HG02678 (cell line): ENCODE measurements at regions not wholly inside any gene's neighbourhood (a gene's known extent, or its start where the extent isn't known, plus 50 kb on each side); places are given as distances from the start of the nearest gene placed in this dataset.
A peak's percentile ranks its signal among the peaks of the same experiment; 100 is the strongest.
"Not testable (repeated sequence)": the region's sequence is repeated elsewhere in the genome, so short reads cannot be mapped to it uniquely, and the experiment has no call there.

Source experiments
- ATAC-seq: cut with Tn5 transposase; IDR thresholded peaks from one replicate; pipeline ENCODE4 v1.9.1; 2021; ENCODE audit warnings: mild to moderate bottlenecking, moderate library complexity; ENCODE audit not compliant: unreplicated experiment

DNA sequence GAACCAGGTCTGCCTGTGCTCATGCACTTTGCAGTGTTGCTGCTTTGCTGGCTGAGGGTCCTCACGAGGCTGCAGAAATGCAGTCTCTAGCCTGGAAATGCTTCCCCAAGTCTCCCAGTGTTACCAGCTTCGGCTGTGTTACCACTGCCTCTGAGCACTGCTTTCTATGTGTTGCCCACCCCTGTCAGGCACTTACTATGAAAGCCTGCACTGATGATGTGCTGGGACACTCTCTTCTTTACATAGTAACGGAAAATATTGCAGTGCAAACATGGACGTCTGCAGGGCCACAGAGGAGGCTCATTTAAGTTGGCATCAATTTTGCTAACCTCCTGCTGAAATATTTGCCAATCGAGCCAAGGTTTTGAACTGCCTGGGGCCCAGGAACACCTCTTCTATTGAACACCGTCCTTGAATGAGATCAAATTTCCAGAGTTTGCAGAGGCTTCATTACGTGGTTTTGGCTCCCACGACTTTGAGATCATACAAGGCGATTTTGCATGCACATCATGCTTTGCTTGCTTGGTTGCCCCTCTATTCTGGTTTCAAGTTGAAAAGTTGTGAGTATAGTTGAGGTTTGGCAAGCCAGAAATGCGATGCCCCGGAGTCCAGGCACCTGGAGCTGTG, 404.7 kb upstream of the PODXL start:
- ATAC-seq: no peak

DNA sequence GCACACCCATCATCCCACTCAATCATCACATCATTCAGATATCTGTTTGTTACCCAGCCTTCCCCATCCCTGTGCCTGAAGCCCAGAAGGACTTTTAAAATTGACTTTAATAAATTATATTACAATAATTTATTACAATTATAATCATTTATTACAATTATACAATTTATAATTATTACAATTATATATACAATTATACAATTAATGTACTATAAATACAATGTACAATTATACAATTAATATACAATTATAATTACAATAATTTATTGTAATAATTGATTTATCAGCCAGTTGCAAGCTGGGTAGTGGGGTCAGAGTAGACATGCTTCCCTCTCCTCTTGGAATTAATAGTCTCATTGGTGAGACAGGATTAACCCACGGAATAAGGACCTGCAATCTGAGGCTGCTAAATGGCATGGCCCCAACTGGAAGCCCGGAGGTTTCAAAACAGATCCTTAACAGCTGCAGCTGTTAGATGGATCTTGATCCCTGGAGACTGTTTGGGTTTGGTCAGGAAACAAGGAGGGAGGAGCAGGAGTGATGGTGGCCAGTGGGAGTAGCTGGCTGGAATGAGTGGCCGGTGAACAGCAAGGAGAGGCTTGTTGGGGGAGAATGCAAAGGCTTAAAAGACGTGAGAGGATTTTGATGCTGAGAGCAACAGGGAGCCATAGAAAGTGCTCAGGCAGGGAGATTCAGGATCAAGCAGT, 402.8 kb upstream of the PODXL start:
- ATAC-seq: no peak

DNA sequence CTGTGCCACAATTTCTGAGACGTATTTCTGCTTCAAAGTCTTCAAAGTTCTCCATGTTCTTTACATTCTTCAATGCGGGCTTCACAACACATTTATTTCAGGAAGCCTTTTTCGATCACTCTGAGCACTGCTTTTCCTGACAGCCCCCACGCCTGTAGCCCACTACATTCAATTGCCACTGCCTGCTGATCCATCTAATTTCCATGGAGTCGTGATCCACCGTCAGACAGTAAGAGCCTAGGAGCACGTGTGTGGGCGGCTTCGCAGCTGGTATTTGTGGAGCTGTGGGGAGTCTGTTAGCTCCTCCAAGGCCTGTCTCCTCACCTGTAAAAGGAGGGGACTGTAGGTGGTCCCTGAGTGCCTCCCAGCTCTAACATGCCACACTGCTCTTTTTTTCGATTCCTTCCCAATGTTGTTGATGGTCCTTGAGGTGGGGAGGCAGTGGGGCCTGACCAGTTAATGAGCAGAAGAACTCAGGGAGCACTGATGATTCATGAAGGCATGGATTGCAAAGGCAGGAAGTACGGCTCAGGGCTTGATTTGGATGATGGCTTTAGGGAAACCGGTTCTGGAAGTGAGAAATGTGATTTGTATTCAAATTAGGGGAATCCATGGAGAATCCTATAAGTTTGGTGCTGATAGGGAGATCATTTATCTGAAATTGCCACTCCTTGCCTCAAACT, 401.1 kb upstream of the PODXL start:
- no peak for ATAC-seq

DNA sequence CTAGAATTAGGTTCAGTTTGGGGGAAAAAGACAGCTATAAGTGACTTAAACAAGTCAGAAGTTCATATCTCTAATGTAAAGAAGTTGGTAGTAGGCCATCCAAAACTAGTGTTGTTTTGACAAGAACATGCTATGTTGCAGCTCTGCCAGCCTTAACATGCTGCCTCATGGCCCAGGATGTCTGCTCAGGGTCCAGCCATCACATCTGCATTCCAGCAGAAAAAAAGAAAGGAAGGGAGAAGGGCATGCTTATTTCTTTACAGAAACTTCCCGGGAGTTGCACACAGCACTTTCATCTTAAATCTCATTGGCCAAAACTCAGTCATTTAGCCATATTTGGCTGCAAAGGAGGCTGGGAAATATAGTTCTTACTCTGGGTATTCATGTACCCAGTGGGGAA, 400.4 kb upstream of the PODXL start:
- ATAC-seq: no peak

DNA sequence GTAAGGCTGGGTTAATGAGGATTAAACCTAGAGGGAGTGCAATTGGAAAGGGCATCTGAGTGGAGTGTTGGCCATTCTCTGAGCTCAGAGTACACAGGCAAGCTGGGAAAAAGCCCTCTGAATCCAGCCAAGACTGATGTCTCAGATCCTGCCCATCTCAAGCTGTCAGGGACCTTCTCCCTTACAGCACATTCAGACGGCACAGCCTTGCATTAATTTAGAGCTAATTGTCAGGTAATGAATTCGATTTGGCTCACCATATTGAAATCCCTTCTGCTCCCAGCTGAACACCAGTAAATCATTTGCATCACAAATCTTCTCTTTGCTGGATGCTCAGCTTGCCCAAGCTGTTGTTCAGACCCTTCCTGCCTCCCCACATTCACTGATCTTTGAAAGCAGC, 399.3 kb upstream of the PODXL start:
- no peak for ATAC-seq

DNA sequence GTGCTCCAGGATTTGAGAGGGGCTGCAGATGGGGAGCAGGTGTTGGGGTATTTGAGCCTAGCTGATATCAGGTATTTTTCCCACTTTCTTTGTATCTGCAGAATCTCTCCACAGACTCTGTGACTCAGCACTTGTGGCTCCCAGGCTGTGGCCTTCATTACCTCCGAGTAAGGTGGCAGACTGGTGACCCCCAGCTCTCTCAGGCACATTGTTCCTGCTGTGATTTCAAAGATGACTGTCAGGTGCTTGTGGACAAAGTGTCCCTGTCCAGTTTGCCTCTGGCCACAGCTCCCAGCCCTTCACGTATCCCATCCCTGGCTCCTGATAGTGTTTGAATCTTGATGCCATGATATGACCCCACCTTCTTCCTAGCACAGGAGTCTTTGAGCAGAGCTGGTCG, 396.8 kb upstream of the PODXL start:
- ATAC-seq: no peak

DNA sequence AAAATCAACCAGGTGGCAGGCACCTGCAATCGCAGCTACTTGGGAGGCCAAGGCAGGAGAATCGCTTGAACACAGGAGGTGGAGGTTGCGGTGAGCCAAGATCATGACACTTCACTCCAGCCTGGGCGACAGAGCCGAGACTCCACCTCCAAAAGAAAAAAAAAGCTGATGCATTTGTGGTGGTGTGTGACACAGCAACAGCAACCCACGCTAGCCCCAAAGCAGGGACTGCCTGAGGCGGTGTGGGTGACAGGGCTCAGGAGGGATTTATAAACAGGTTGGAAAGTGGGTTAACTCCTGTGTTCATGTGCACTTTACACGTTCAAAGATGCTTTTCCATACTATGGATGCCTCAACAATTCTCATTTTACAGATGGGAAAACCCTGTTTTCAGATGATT, 395.9 kb upstream of the PODXL start:
- ATAC-seq: no peak

DNA sequence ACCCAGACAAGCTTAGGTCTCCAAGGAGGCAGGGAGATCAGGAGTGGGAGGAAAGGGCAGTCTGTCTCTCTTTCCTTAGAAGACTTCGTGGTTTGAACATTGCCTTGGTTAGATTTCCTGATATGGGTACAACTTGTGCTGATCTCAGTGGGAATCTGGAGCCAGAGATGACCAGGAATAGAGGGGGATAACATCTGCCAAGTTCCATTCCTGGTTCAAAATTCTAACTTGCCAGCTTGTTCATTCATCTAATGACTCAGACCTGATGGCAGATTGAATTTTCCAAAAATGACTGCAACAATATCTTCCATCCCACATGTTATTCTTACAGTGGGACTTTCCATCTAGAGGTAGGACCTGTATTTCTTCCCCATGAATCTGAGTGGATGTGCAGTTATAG, 394.3 kb upstream of the PODXL start:
- ATAC-seq: no peak

DNA sequence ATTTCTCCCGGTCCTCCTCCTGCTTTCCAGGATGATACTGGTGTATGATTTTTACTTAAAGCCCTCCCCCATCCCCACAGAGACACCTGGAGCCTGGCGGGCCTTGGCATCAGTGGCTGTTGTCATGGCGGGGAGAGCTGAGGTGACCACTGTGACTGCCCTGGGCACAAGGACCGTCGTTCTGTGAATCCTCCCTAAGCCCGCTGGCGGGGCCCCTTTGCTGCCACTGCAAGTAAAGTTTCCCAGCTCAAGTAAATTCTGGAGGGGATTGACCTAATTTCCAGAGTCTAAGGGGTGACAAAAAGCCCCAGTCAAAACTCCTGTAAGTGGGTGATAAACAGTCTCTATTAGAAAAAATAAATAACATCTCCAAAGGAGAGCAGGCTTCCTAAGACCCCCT, 393.2 kb upstream of the PODXL start:
- no peak for ATAC-seq

DNA sequence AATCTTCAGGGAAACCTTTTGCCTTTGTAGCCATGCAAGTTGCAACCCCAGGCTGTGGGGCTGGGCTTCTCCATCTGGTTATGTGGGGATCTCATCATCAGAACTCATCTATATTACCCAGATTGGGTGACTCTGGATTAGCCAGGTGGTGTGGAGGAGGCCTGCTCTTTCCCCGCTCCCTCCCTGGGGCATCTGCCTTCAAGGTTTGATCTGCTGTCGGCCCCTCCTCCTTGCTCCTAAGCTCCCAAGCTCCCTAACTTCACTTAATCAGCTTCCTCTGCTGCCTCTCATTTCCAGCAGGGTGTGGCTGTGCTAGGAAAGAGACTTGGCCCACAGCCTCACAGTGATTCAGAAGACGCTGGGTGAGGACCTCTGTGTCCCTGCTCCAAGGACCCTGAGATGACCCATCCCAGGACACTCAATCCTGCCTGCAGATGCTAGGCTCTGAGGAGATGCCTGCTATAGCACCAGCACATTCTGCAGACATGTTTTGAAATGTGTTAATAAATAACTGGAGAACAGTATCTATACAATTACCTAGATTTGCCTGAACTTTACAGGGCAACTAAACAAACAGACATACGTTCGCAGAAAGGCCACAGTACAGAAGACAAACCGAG, 392.1 kb upstream of the PODXL start:
- no peak for ATAC-seq

DNA sequence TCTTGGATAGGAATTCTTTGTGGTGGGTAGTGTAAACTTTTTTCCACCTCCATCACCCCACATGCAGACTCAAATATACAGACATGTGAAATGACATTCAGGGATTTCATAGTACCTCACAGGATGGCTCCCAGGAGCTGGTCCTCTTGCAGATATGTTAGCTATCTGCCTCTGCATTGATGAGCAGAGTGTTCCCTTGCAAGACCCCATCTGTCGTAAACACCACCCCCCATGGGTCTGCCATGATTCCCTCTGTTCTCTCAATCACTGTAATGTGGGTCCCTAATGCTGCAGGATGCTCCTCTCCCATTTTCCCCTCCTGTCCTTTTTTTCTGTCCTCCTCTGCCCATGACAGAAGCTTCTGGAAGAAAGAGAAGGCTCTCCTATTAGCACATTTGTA, 391.2 kb upstream of the PODXL start:
- ATAC-seq: no peak

DNA sequence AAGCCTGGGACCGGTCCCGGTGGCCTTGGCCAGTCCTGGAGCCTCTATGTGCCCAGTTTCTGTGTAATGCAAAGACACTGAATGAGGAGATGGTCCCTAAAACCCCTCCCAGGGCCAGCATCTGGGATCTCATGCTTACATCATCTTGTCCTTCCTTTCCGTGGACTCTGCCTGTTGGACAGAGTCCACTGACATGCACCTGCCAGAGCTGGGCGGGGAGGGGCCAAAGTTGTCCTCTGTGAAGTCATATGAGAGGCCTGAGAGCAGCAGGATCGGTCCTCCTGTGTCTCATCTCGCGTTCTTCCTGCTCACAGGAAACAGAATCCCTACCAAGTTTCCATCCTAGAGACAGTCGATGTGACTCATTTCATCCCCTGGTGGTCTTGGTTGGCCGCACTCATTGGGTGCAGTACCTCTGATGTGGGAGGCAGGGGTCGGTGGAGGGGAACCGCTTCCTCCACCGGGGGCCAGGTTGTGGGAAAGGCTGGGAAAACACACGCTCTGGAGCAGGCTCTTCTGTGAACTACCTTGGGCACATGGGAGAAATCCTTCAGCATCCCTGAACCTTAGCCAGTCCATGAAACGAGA, 389.6 kb upstream of the PODXL start:
- no peak for ATAC-seq

DNA sequence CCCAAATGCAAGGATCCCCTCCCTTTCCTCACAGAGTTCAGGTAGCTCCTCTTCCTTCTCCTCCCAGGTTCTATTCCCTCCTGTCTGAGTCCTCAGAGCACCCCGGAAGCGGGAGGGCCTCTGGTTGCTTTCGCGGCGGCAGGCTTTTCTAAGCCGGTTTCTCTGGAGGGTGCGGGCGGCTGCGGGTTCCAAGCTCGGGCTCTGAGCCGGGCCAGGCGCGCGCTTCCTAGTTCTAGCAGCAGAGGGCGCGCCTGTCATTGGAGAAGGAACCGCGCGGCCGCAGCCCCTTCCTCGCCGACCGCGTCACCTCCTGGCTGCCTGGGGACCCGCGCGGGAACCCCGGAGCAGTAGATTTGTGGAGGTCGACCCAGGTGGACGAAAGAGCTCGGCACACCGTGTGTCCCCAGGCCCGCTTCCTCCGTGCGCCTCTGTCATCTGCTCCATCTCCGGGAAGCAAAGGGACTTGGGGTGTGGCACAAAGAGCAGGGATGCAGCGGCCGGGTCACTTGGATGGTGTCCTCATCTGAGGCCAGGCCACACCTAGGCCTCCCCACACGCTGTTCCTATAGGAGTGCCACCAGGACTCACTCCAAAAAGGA, 389.0 kb upstream of the PODXL start:
- ATAC-seq: peak; percentile 57

DNA sequence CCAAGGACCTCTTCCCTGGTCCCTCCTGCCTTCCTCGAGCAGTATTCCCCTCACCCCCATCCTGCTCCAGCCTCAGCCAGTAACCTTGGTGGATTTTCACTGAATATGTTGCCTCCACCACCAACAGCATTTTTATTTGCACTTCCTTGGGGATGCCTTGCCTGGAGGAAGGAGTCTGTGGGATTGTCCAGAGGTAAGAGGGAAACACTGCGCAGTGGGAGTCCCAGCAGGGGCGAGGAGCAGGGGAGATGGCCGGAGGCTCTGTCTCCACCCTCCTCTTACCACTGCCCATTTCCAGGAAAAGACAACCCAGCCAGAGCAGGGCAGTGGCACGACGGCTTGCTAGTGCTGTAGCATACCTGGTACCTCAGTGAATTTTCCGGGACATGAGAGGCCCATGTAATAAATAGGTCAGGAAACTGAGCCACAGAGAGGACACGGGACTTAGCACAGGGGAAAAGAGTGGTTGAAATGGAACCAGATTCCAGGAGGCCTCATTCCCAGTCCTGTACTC, 388.2 kb upstream of the PODXL start:
- no peak for ATAC-seq

DNA sequence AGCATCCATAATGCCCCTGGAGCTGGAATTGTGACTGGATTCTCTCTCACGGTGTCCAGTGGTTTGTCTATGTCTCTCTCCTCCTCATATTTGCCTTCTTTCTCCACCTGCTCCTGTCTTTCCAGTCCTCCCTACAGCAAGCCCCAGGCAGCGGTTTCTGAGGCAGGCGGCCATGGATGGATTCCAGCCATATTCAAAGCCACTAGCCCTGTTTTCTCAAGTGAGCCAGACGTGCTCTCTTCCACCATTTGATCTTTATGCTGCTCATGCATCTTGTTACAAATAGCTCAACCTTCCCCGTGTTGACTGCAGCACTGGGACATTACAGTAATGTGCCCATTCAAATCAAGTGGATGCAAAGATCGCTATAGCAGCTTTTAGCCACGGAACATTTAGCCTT, 387.2 kb upstream of the PODXL start:
- no peak for ATAC-seq

DNA sequence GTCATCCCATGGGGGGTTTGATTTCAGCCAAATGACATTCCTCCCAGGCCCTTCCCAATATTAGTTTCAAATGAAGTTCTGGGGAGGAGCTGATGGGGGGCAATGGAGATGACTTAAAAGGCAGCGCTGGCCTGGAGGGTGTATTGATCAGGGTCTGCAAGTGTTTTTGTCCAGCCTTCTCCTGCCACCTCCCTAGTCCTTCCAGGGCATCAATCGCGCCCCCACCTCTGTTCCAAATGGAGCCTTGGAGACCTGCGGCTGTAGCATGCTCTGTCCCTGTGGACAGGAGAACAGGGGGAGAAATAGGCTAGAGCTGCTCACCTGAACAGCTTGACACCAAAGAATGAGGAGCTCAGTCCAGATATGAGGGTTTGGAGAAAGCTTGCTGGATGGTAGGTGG, 386.8 kb upstream of the PODXL start:
- ATAC-seq: no peak

DNA sequence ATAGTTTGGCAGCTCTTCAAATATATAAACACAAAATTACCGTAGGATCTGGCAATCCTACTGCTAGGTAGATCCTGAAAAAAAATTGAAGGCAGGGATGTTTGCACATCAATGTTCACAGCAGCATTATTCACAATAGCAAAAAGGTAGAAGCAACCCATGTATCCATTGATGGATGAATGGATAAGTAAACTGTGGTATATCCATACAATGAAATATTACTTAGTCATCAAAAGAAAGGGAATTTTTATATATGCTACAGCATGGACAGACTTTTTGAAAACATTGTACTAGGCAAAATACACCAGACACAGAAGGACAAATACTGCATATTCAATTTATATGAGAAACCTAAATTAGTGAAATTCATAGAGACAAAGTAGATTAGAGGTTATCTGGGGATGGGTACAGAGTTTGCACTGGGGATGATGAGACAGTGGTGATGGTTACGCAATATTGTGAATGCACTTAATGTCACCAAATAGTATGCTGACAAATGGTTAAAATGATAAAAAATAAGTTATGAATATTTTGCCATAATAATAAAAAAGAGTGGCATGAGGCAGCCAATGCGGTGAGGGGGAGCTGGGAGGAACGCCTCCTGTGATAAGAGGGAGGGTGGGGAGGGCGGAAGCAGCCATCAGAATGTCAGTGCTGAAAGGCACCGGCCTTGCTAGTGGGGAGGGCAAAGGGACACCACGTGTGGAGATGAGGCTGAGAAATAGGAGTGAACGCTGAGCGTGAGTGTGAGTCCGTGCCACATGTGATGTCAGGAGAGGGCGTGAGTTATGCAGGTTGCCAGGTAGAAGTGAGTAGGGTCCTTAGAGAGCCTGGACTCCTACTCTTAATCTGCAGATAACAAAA, 386.1 kb upstream of the PODXL start:
- no peak for ATAC-seq

DNA sequence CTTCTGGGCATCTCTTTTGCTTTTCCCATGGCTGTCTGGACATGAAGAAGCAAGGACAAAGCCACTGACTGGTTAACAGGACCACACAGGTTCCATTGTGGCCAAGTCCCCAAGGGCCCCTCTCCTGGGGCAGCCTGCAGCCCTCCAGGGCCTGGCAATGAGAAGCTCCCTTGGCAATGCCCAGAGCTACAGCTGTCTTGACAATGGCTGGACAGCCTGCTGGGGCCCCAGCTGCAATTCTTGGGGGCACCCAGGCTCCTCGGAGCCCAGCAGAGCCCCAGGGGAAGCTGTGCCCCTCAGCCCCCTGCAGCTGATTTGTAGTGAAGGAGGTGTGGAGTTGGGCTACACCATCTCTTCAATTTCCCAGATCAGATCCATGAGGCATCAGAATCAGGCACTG, 384.9 kb upstream of the PODXL start:
- ATAC-seq: no peak

DNA sequence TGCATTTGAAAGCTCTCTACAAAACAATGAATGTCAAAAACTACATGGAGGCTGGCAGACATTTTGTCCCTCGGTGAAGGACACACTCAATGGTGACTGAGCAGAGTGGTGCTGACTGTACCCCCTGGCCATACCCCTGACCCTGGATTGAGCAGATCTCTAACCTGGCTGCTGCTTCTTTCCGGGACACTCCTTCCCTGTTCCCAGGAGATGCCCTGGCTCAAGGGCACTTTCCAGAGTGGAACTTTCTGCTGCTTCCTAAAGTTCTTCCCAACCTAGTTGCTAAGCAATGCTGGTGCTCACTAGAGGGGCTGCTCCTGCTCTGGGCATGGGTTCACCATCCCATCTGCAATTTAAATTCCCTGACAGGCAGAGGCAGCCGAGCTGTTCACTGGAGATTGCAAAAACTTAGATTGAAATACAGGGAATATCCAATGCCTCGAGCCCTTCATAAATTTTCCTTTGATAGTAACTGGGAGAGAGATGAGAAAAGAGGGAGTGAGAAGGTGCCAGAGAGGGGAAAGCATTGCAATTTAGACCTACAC, 384.3 kb upstream of the PODXL start:
- ATAC-seq: no peak

DNA sequence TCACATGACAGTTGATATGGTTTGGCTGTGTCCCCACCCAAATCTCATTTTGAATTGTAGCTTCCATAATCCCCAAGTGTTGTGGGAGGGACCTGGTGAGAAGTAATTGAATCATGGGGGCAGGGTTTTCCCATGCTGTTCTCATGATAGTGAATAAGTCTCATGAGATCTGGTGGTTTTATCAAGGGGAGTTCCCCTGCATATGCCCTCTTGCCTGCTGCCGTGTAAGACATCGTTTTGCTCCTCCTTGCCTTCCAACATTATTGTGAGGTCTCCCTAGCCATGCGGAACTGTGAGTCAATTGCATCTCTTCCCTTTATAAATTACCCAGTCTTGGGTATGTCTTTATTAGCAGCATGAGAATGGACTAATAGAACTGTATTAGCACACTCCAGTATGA, 382.4 kb upstream of the PODXL start:
- ATAC-seq: not testable (repeated sequence)
